ENCODE measurements at regions not wholly inside any gene's neighbourhood (a gene's known extent, or its start where the extent isn't known, plus 50 kb on each side); places are given as distances from the start of the nearest gene placed in this dataset.

- DNase-seq (ENCODE audit: low read depth): peak; percentile 0
- H3K9me3 ChIP-seq (ENCODE audit: control insufficient read depth, low read length): no peaks in the 10 kb centered on the region
- no peaks in the 10 kb centered on the region for H3K4me1 ChIP-seq (ENCODE audit: control insufficient read depth, insufficient read depth, low read length)
- H3K27me3 ChIP-seq (replicated peaks; ENCODE audit: control insufficient read depth, insufficient read depth, low read length): no peaks in the 10 kb centered on the region
- H3K9ac ChIP-seq (ENCODE audit: low read length): no peak overlapping the region
- no peaks in the 10 kb centered on the region for H3K36me3 ChIP-seq (ENCODE audit: control insufficient read depth, insufficient read depth, low read length, severe bottlenecking)
- H3K4me3 ChIP-seq (ENCODE audit: low read length): no peak overlapping the region
These were observed 420.3 kb upstream of the PCDH9 start for GRCh38 chr13:67650471-67650870.

- no peak for DNase-seq (ENCODE audit: low read depth)
- Histone ChIP-seq H3K36me3 (ENCODE audit: control insufficient read depth, insufficient read depth, low read length, severe bottlenecking) (no peaks in the 10 kb centered on the region), H3K9ac (ENCODE audit: low read length) (no peak overlapping the region), H3K27me3 (replicated peaks; ENCODE audit: control insufficient read depth, insufficient read depth, low read length) (no peaks in the 10 kb centered on the region), H3K9me3 (ENCODE audit: control insufficient read depth, low read length) (no peaks in the 10 kb centered on the region), H3K4me3 (ENCODE audit: low read length) (no peak overlapping the region), H3K4me1 (ENCODE audit: control insufficient read depth, insufficient read depth, low read length) (no peaks in the 10 kb centered on the region)
These were observed 415.8 kb upstream of the PCDH9 start for GRCh38 chr13:67645874-67646467.

DNA sequence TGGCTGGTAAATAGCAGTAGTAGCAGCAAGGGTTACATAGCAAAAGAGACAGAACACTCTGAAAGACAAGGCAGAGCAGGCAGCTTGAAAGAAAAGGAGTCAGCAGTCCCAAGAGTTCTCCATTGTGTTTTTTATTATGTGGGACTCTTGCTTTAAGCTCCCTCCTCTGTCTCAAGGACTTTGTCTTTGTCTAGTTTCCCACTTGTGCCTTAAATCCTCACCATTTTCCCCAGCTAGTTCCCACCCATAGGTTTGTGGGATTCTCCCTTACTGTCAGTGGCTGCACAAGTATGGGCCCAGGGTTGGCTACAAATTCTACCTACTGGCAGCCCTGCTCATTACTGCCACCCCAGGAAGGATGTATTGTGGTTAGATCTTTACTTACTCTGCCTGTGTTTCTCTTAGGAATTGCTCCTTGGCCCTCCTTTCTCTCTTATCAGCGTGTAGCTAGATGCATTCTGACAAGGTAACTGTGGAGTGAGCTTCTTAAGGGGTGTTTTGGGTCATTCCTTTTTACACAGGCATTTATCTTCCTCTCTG is 413.4 kb upstream of the PCDH9 start:
- Histone ChIP-seq H3K9me3 (ENCODE audit: control insufficient read depth, low read length) (no peaks in the 10 kb centered on the region), H3K4me1 (ENCODE audit: control insufficient read depth, insufficient read depth, low read length) (no peaks in the 10 kb centered on the region), H3K9ac (ENCODE audit: low read length) (no peak overlapping the region), H3K36me3 (ENCODE audit: control insufficient read depth, insufficient read depth, low read length, severe bottlenecking) (no peaks in the 10 kb centered on the region), H3K27me3 (replicated peaks; ENCODE audit: control insufficient read depth, insufficient read depth, low read length) (no peaks in the 10 kb centered on the region), H3K4me3 (ENCODE audit: low read length) (no peak overlapping the region)
- DNase-seq (ENCODE audit: low read depth): no peak

GRCh38 chr13:67642657-67643056 is 412.5 kb upstream of the PCDH9 start:
- Histone ChIP-seq H3K36me3 (ENCODE audit: control insufficient read depth, insufficient read depth, low read length, severe bottlenecking) (no peaks in the 10 kb centered on the region), H3K4me1 (ENCODE audit: control insufficient read depth, insufficient read depth, low read length) (no peaks in the 10 kb centered on the region), H3K4me3 (ENCODE audit: low read length) (no peak overlapping the region), H3K9ac (ENCODE audit: low read length) (no peak overlapping the region), H3K9me3 (ENCODE audit: control insufficient read depth, low read length) (no peaks in the 10 kb centered on the region), H3K27me3 (replicated peaks; ENCODE audit: control insufficient read depth, insufficient read depth, low read length) (no peaks in the 10 kb centered on the region)
- no peak for DNase-seq (ENCODE audit: low read depth)

GRCh38 chr13:67635754-67636153 is 405.6 kb upstream of the PCDH9 start:
- DNase-seq (ENCODE audit: low read depth): peak; percentile 13
- Histone ChIP-seq H3K9ac (ENCODE audit: low read length) (no peak overlapping the region), H3K27me3 (replicated peaks; ENCODE audit: control insufficient read depth, insufficient read depth, low read length) (no peaks in the 10 kb centered on the region), H3K4me1 (ENCODE audit: control insufficient read depth, insufficient read depth, low read length) (peaks cover 6% of the 10 kb centered on the region), H3K36me3 (ENCODE audit: control insufficient read depth, insufficient read depth, low read length, severe bottlenecking) (no peaks in the 10 kb centered on the region), H3K4me3 (ENCODE audit: low read length) (peak overlapping the region; percentile 29), H3K9me3 (ENCODE audit: control insufficient read depth, low read length) (peaks cover 2% of the 10 kb centered on the region)

DNA sequence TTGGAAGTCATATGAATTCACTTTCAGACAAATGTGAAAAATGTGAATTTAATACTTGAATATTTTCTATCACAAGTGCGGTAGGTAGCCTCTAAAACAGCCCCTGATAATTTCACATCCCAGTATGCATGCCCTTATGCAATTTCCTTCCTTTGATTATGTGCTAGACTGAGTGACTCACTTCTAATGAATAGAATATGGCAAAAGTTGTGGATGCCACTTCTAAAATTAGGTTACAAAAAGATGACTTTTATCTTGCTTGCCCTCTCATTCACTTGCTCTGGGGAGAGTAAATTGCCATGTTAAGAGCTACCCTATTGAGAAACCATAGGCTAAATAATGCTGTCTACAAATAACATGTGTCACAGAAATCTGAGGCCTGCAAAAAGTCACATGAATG is 402.5 kb upstream of the PCDH9 start:
- H3K4me3 ChIP-seq (ENCODE audit: low read length): no peak overlapping the region
- no peaks in the 10 kb centered on the region for H3K27me3 ChIP-seq (replicated peaks; ENCODE audit: control insufficient read depth, insufficient read depth, low read length)
- H3K4me1 ChIP-seq (ENCODE audit: control insufficient read depth, insufficient read depth, low read length): peaks cover 6% of the 10 kb centered on the region
- peak; percentile 15 for DNase-seq (ENCODE audit: low read depth)
- H3K9me3 ChIP-seq (ENCODE audit: control insufficient read depth, low read length): peaks cover 2% of the 10 kb centered on the region
- H3K36me3 ChIP-seq (ENCODE audit: control insufficient read depth, insufficient read depth, low read length, severe bottlenecking): no peaks in the 10 kb centered on the region
- no peak overlapping the region for H3K9ac ChIP-seq (ENCODE audit: low read length)

- Histone ChIP-seq H3K36me3 (ENCODE audit: control insufficient read depth, insufficient read depth, low read length, severe bottlenecking) (no peaks in the 10 kb centered on the region), H3K27me3 (replicated peaks; ENCODE audit: control insufficient read depth, insufficient read depth, low read length) (no peaks in the 10 kb centered on the region), H3K4me3 (ENCODE audit: low read length) (no peak overlapping the region), H3K9me3 (ENCODE audit: control insufficient read depth, low read length) (peaks cover 2% of the 10 kb centered on the region), H3K4me1 (ENCODE audit: control insufficient read depth, insufficient read depth, low read length) (peaks cover under 1% of the 10 kb centered on the region), H3K9ac (ENCODE audit: low read length) (no peak overlapping the region)
- DNase-seq (ENCODE audit: low read depth): no peak
These were observed 400.5 kb upstream of the PCDH9 start for GRCh38 chr13:67630640-67631039.

DNA sequence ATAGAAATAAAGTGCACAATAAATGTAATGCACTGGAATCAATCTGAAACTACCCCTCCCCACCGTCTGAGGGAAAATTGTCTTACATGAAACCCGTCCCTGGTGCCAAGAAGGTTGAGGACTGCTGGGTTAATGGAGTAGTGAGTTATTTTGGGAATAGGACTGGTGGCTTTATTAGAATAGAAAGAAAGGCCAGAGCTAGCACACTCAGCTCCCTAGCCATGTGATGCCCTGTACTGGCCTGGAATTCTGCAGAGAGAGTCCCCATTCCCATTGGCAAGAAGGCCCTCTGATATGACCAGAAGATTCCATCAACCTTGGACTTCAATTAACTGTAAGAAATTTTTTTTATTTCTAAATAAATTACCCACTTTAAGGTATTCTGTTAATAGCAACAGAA is 393.5 kb upstream of the PCDH9 start:
- H3K4me1 ChIP-seq (ENCODE audit: control insufficient read depth, insufficient read depth, low read length): peaks cover 7% of the 10 kb centered on the region
- H3K36me3 ChIP-seq (ENCODE audit: control insufficient read depth, insufficient read depth, low read length, severe bottlenecking): no peaks in the 10 kb centered on the region
- no peak for DNase-seq (ENCODE audit: low read depth)
- no peaks in the 10 kb centered on the region for H3K9me3 ChIP-seq (ENCODE audit: control insufficient read depth, low read length)
- H3K27me3 ChIP-seq (replicated peaks; ENCODE audit: control insufficient read depth, insufficient read depth, low read length): no peaks in the 10 kb centered on the region
- H3K4me3 ChIP-seq (ENCODE audit: low read length): no peak overlapping the region
- no peak overlapping the region for H3K9ac ChIP-seq (ENCODE audit: low read length)

DNA sequence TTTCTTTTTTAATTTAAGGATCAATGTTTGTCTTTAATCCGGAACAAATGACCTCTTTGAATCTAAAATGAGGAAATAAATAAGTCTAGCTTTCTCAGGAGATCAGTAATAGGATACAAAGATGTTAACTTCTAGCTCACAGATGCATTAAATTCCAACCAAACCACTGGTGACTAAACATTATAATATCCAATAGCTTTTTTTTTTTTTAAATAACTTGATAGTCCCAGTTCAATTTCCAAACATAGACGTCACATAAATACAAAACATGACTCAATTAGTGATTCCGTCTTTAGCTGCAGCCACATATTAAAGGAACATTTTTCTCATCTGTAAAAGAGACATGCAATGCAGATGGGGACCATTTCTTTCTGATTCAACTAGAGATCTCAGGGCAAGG is 390.5 kb upstream of the PCDH9 start:
- H3K27me3 ChIP-seq (replicated peaks; ENCODE audit: control insufficient read depth, insufficient read depth, low read length): no peaks in the 10 kb centered on the region
- no peaks in the 10 kb centered on the region for H3K9me3 ChIP-seq (ENCODE audit: control insufficient read depth, low read length)
- DNase-seq (ENCODE audit: low read depth): peak; percentile 46
- no peak overlapping the region for H3K4me3 ChIP-seq (ENCODE audit: low read length)
- peaks cover 7% of the 10 kb centered on the region for H3K4me1 ChIP-seq (ENCODE audit: control insufficient read depth, insufficient read depth, low read length)
- no peak overlapping the region for H3K9ac ChIP-seq (ENCODE audit: low read length)
- no peaks in the 10 kb centered on the region for H3K36me3 ChIP-seq (ENCODE audit: control insufficient read depth, insufficient read depth, low read length, severe bottlenecking)

DNA sequence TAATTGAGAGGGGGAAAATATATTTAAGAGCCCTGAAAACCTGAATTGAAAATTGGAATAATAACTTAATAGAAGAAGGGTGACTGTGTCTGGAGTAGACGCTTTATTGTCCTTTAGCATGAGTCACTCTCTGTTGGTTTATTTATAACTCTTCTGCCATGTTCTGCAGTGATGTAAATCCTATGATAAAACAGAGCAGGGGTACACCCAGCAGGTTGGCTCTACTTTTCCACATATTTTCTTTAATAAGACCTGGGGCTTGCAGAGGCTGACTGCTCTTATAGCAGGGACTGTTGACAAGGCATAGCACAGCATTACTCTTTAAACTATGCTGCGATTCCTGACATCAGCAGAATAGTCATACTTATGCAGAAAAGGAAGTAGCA is 389.9 kb upstream of the PCDH9 start:
- peak; percentile 42 for DNase-seq (ENCODE audit: low read depth)
- Histone ChIP-seq H3K4me3 (ENCODE audit: low read length) (no peak overlapping the region), H3K4me1 (ENCODE audit: control insufficient read depth, insufficient read depth, low read length) (peaks cover 7% of the 10 kb centered on the region), H3K9ac (ENCODE audit: low read length) (no peak overlapping the region), H3K9me3 (ENCODE audit: control insufficient read depth, low read length) (no peaks in the 10 kb centered on the region), H3K36me3 (ENCODE audit: control insufficient read depth, insufficient read depth, low read length, severe bottlenecking) (no peaks in the 10 kb centered on the region), H3K27me3 (replicated peaks; ENCODE audit: control insufficient read depth, insufficient read depth, low read length) (no peaks in the 10 kb centered on the region)

DNA sequence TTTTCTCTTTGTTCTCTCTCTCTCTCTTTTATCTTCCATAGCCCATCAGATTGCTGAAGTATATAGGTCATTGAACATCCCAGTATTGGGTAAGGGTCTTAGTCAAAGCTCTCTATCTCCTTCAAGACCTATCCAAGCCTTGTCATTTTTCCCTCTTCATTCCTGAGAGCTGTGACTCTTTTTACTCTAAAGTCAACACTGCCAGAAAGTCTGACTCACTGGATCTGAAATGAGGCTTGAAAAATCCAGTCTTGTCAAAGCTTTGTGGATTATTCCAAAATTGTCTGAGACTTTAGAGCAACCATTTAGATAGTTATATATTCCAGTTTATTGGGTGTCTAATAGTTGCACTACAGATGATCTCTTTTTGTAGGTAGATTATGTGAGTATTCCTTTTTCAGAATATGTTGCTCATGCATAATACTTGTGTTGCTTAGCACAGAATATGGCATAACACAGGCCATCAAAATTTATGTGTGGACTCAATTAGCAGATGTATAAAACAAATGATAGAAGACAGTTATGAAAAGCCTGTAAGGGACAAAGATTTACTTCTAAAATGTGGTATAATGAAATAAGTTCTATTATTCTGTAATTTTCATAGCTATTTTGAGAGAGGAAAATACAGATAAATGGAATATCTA is 389.3 kb upstream of the PCDH9 start:
- peak; percentile 60 for DNase-seq (ENCODE audit: low read depth)
- no peaks in the 10 kb centered on the region for H3K36me3 ChIP-seq (ENCODE audit: control insufficient read depth, insufficient read depth, low read length, severe bottlenecking)
- H3K4me3 ChIP-seq (ENCODE audit: low read length): no peak overlapping the region
- no peaks in the 10 kb centered on the region for H3K27me3 ChIP-seq (replicated peaks; ENCODE audit: control insufficient read depth, insufficient read depth, low read length)
- H3K4me1 ChIP-seq (ENCODE audit: control insufficient read depth, insufficient read depth, low read length): peaks cover 7% of the 10 kb centered on the region
- no peaks in the 10 kb centered on the region for H3K9me3 ChIP-seq (ENCODE audit: control insufficient read depth, low read length)
- no peak overlapping the region for H3K9ac ChIP-seq (ENCODE audit: low read length)

DNA sequence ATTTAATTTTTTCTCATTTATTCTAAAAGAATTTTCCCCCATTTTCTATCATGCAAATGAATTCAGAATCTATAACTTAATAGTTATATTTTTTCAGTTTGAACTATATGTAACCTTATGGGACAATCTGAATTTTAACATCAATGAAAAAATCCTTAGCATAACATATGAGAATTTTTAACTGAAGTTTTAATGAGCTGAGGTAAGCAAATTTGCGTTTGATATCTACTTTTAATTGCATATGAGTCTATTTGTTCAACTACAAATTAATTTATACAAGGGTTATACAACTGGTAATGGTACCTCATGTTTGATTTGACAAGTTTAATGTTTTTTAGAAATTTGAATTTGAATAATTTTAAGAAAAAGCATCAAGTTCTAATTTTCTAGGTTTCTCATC is 384.4 kb upstream of the PCDH9 start:
- no peaks in the 10 kb centered on the region for H3K9me3 ChIP-seq (ENCODE audit: control insufficient read depth, low read length)

More for the DNA sequence above, 384.4 kb upstream of the PCDH9 start:
- Histone ChIP-seq H3K27me3 (replicated peaks; ENCODE audit: control insufficient read depth, insufficient read depth, low read length) (no peaks in the 10 kb centered on the region), H3K4me3 (ENCODE audit: low read length) (no peak overlapping the region), H3K9ac (ENCODE audit: low read length) (no peak overlapping the region), H3K4me1 (ENCODE audit: control insufficient read depth, insufficient read depth, low read length) (no peaks in the 10 kb centered on the region), H3K36me3 (ENCODE audit: control insufficient read depth, insufficient read depth, low read length, severe bottlenecking) (no peaks in the 10 kb centered on the region)
- DNase-seq (ENCODE audit: low read depth): no peak
